Fibroblast of pulmonary artery (primary cell): ENCODE measurements at regions not wholly inside any gene's neighbourhood (a gene's known extent, or its start where the extent isn't known, plus 50 kb on each side); places are given as distances from the start of the nearest gene placed in this dataset.

Experiments
- DNase-seq: peaks from one replicate; pipeline ENCODE4 v3.0.0-alpha.2; 2010; ENCODE audit warnings: low read depth
- H3K4me3 ChIP-seq: replicated peaks from 2 replicates; pipeline ENCODE4 v1.5.1; 2011; ENCODE audit warnings: low read depth, mild to moderate bottlenecking, control low read depth, low read length, moderate library complexity
- CTCF ChIP-seq: IDR thresholded peaks from 2 replicates; pipeline ENCODE4 v1.5.1; 2011; ENCODE audit warnings: mild to moderate bottlenecking, control low read depth, low read length, inconsistent platforms; ENCODE audit errors: missing control alignments

GRCh38 chr4:165740911-165741310 is 132.1 kb upstream of the TLL1 start:
- no peak overlapping the region for H3K4me3 ChIP-seq
- DNase-seq: peak; percentile 55

DNA sequence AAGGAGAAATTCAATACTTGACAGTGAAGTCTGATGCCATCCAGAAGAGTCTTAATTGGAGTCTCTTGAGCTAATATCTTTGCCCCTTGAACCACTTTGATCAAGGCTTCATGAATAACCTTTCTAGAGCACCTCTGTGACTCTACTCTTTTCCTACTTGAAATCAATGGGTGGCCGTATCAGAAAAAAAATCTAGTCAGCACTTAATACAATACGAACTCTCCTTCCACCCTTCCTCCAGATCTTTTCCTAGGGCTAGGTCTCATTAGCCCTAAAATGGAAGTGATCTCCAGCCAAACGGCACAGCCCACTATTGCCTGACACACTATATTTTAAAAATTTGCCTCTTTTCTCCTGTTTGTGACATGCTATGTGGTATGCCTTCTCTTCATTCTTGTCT is 129.6 kb upstream of the TLL1 start:
- H3K4me3 ChIP-seq: no peak overlapping the region
- TF ChIP-seq CTCF: no peak
- DNase-seq: no peak

More at GRCh38 chr4:165740911-165741310, 132.1 kb upstream of the TLL1 start:
- TF ChIP-seq CTCF: no peak

- no peak for DNase-seq
- no peak overlapping the region for H3K4me3 ChIP-seq
- no peak for TF ChIP-seq CTCF
Measured at GRCh38 chr4:165744370-165744769, 128.7 kb upstream of the TLL1 start.

GRCh38 chr4:165748321-165748720 is 124.7 kb upstream of the TLL1 start:
- no peak overlapping the region for H3K4me3 ChIP-seq
- DNase-seq: no peak
- no peak for TF ChIP-seq CTCF

- no peak for TF ChIP-seq CTCF
Measured at GRCh38 chr4:165751882-165752281, 121.2 kb upstream of the TLL1 start.

GRCh38 chr4:165754664-165755063 is 118.4 kb upstream of the TLL1 start:
- no peak overlapping the region for H3K4me3 ChIP-seq
- TF ChIP-seq CTCF: no peak
- no peak for DNase-seq

More at GRCh38 chr4:165751882-165752281, 121.2 kb upstream of the TLL1 start:
- no peak for DNase-seq
- H3K4me3 ChIP-seq: no peak overlapping the region

DNA sequence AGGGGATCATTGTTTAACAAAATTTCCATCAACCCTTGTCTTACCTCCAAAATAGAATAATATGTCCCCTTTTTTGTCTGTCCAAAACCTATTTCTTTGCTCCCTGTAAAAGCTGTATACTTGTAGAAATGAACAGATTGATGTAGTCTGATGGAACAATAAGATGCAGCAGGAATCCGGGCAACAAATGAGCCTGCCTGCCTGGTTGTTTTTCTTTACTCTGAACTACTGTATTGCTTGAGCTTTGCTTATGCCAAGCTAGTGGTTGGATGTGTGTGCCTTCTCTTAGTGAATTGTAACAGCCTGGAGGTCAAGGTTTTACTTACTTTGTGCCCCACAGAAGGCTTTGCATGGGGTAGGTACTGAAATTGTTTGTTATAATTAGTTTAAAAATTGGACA is 116.2 kb upstream of the TLL1 start:
- DNase-seq: no peak
- no peak for TF ChIP-seq CTCF
- H3K4me3 ChIP-seq: no peak overlapping the region
